Smooth muscle cell of the brain vasculature (primary cell): ENCODE measurements at regions not wholly inside any gene's neighbourhood (a gene's known extent, or its start where the extent isn't known, plus 50 kb on each side); places are given as distances from the start of the nearest gene placed in this dataset.

Experiments
- DNase-seq: peaks from one replicate; pipeline ENCODE4 v3.0.0-alpha.2; 2012; ENCODE audit warnings: low read depth, low spot score

DNA sequence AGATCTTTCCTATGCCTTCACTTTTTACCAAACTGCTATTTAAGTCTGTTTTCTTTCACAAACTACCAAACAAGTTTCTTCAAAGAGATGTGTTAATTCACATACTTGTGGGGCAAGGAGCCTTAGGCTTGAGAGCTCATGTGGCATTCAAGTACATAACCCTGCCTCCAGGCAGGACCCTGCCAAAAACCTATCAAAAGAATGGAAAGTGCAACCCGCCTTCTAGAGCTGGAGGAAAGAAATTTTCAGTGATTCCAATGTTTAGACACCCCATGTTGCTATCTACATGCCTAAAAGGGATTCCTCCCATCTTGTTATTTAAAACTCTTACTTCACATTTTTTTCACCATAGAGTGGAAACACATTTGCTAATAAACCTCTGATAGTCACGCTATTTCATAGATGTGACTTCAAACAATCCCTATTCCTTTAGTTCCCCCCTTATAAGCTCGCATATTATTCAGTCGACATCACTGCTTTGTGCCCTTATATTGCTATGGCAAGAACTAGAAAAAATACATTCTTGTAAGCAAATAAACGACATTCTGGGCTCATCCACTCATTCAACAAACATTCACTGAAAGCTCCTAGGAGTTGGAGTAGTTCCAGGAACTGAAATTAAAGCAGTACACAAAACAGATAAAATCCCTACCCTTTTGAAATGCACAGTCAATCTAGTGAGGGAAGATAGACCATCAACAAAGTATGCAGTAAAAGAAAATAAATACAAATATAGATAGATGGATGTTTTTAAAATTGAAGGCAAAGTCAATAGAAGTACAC is 518.1 kb downstream of the ELAVL2 start:
- no peak for DNase-seq

DNA sequence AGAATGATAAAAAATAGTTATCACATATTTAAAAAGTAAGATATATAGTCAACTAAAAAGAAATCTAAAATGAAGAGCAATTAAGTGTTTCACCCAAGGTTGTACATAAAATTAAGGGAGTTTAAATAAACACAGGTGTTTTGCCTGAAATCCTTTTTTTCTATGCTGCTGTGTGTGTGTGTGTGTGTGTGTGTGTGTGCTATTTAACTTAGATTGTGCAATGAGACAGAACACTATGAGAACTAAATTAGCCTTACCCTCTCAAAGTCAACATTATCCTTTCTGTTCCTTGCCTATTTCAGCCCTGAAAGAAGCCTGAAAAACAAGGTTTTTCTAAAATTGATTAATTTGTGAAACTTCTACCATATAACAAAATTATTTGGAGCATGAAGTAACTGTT is 516.2 kb downstream of the ELAVL2 start:
- DNase-seq = no peak

DNA sequence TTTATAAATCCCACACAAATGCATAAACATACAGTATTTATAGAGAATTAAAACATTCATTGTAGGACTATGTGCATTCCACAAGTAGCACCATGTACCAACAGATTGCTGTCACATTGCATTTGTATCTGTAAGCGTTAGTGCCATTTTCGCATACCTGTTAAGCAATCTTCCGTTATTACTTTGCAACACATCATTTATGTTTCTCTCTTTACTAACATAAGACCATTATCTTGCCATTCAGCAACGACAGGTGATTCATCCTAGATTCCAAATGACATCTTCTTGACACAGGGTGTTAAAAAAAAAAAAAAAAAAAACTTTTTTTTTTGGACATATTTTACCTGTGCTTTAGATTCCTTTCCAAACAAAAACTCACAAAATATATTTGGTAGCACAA is 511.8 kb downstream of the ELAVL2 start:
- no peak for DNase-seq

DNA sequence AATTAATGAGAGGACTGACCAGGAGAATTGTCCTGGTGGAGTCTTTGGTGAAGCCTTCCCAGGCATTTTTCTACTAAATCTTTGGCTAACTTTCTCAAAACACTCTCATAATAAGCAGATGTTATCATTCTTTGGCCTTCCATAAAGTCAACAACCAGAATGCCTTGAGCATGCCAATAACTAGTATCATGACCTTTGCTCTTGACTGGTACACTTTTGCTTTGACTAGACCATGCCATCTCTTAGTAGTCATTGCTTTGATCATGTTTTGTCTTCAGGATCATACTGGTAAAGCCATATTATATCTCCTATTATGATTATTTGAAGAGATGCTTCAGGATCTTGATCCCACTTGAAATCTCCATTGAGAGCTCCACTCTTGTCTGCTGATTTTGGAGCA is 506.9 kb downstream of the ELAVL2 start:
- no peak for DNase-seq

DNA sequence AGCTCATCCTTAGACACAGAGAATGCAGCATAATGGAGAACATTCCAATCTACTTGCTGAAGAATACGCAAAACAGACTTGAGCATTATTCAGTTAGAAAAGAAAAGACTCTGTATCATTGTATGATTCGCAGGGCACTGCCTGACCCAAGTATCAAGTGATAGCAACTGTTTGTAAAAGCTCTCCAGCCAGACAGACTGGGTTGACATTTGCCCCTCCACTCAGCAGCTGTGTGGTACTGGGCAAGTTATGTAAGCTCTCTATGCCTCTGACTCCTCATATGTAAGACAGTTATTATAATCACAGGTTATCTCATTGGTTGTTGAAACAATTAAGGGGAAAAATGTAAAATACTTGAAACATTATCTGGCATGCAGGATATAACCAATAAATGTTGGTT is 505.0 kb downstream of the ELAVL2 start:
- DNase-seq = no peak

DNA sequence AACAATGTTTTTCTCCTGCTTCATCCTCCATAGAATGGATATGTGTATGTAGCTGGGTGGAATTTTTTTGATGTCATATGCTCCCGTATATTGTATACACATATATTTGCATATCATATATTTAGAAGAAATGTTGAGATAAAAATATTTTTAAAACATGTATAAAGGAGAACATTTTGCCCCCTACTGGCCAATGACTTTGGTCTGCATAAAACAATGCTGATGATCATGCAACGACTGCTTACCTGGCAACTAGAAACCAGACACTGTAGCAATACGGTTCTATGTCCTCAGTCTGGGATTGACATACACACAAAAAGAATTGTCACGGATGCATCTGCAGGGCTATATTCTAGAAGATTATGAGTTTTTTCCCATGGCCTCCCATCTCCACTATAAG is 503.6 kb downstream of the ELAVL2 start:
- DNase-seq = no peak

DNA sequence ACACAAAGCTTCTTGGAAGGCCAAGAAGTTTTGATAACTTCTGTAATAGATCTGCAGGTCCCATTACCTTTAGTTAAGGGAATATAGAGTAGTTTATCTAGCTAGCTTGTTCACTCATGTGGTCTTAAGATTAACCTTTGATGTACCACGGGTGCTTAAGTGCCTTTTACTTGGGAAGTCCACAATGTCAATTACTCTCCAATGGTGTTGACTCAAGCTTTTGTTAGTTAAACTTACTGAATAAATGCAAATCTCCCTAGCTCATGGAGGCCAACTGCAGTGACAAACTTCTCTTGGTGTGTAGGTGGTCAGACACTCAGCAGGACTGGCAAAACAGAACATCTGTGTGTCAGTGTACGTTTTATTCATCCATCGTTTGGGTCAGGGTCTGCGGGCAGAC is 501.5 kb downstream of the ELAVL2 start:
- DNase-seq = no peak

DNA sequence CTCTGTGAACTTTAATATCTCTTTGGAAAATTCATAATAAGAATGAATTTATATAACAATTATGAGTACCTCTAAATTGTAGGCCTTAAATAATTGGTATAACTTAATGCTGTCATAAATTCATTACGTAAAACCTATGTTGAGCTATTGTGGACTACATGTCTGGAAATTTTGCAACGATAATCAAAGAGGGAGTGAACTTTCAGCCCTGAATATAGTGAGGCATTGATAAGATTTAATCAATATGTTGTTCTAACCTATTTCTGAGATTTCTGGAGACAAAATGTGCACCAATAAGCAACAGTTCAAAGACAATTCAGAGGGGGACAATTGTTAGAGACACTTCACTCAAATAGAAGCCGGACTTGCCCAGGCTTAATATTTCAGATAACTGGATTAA is 499.4 kb downstream of the ELAVL2 start:
- DNase-seq = no peak

DNA sequence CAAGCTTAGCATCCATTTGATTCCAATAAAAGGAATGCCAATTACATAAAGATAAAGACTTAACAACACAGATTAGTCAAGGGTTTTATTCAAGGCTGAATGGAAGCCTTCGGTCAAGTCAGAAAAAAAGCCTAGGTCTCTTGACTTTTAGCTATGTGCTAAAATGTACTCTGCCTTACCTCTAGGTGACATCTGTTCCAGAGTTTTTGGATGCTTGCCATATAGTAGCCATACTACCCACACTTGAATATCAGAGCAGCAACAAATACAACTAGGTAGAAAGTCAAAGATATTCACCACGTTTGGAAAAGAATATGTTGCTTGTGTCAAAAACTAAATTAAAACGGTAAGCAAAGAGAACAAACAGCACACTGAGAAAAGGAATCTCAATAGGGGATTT is 484.7 kb downstream of the ELAVL2 start:
- no peak for DNase-seq

DNA sequence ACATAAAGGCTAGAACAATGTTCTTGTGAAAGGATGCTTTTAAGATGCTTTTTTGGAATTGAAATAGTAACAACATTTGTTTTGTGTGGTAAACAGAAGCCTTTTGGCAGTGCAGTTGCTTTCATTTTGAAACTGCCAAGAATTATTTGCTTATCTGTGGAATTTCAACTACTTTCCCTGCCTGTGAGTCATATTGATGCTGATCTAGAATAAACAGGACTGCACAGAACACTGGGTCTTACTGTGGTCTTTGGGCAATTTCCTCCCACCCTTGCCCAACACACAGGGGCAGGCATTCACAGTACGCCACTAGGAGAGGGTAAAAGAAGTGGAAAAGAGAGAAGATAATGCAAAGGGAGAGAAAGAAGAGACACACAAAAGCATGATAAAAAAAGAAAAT is 483.7 kb downstream of the ELAVL2 start:
- DNase-seq = no peak

DNA sequence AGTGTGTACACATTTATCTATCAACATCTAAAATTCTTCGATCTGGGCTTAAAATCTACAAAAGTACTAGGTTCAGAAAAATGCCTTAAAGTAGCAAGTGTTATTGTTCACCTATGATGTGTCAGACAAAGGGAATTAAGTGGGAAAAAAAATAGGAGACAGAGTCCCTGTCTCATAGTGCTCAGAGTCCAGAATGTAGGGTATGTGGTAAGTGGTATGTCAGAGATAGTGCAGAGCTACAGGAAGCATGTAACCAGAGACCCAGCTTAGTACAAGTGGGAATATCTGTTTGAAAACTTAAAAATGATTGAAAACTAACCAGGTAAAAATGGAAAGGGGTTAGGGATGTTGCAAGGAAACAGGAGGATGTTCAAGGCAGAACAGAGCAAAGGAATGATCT is 482.8 kb downstream of the ELAVL2 start:
- no peak for DNase-seq

DNA sequence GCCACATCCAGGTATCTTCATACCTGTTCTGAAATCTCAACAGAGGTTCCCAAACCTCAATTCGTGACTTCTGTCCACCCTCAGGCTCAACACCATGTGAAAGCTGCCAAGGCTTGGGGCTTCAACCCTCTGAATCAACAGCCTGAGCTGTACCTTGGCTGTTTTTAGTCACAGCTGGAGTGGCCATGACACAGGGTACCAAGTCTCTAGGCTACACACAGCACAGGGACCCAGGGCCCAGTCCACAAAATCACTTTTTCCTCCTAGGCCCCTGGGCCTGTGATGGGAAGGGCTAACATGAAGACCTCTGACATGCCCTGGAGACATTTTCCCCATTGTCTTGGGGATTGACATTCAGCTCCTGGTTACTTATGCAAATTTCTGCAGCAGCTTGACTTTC is 464.9 kb downstream of the ELAVL2 start:
- DNase-seq = no peak

DNA sequence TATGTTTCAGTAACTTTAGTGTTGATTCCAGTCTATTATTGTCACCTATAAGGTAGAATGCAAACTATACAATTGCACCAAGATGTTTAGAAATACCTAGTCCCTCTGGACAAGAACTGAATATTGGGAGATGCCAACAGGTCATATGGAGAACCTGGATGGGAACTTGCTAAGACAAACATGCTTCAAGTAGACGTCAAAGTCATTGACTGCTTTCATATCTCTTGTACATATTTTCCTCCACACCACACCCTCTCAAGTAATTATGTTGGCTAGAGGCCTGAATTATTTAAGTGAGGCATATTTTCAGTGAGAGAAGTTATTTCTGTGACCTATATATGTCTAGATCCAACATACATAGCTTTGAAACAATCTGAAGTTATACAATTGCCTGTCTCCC is 453.3 kb downstream of the ELAVL2 start:
- DNase-seq = no peak

DNA sequence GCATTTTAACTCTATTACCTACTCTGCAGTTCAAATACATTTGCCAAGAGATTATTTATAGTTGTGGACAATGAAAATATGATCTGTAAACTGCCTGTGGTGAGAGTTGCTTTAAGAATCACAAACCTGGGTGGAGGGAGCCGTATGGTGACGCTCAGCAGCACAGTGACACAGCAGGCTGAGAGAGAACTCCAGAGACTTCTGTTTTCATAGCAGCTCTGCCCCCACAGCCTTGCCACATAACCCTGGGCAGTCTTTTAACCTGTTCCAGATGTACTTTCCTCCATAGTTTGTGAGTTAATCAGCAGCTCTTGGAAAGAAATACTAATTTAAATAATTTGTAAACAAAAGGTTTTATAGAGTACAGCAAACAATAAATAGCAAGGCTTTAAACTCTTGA is 450.5 kb downstream of the ELAVL2 start:
- DNase-seq = no peak

DNA sequence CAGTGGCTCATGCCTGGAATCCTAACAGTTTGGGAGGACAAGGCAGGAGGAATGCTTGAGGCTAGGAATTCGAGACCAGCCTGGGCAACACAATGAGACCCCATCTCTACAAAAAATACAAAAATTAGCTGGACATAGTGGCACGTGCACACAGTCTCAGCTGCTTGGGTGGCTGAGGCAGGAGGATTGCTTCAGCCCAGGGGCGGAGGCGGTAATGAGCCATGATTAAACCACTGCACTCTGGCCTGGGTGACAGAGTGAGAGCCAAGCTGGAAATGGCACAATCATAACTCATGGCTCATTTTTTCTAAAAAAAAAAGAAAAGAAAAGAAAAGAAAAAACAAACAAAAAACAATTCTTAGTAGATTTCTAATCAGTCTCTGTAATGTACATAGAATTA is 446.2 kb downstream of the ELAVL2 start:
- DNase-seq = no peak

DNA sequence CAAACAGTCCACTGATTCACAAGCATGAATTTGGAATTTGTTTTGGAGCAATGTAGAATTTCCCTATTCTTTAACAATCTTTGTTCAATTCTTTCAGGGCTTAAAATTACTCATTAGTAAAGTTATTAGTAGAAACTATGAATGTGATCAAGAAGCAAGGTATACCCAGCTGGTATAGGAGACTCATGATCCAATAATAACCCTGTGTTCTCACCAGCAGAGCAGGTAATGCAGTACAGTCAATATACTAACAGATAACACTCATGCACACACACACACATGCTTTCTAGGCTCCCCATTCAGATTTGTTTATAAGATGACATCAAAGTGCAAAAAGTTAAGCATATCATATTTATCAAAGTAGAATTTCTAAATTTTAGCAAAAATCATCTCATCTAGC is 445.2 kb downstream of the ELAVL2 start:
- no peak for DNase-seq

DNA sequence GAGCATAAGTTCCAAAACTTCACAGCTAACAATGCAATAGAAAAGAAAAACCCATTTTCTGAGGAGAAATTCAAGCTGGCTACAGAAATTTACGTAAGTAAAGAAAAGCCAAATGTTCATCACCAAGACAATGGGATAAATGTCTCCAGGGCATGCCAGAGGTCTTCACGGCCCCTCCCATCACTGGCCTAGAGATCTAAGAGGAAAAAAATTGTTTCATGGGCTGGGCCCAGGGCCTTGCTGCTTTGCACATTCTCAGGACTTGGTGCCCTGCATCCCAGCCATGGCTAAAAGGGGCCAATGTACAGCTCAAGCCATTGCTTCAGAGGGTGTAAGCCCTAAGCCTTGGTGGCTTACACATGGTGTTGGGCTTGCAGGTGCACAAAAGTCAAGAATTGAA is 443.6 kb downstream of the ELAVL2 start:
- DNase-seq = no peak

DNA sequence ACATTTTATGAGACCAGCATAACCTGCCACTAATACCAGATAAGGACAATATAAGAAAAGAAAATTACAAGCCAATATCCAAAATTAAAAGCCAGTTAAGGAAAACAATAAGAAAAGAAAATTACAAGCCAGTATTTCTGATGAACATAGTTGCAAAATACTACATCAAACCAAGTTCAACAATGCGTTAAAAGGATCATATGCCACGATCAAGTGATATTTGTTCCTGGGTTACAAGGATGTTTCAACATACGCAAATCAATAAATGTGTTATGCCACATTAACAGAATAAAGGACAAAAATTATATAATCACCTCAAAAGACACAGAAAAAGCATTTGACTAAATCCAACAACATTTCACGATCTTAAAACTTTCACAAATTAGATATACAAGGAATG is 431.9 kb downstream of the ELAVL2 start:
- DNase-seq = no peak

DNA sequence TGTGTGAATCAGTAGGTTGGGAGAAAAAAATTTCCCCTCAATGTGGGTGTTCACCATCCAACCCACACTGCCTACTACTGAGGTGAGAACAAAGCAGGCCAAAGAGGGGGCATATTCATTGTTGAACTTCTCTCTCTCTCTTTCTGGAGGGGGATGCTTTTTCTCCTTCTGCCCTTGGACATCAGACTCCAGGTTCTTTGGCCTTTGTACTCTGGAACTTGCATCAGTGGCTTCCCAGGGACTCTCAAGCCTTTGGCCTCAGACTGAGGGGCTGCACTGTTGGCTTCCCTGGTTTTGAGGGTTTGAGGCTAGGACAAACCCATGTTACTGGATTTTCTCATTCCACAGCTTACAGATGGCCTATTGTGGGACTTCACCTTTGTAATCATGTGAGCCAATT is 417.2 kb downstream of the ELAVL2 start:
- DNase-seq = no peak

DNA sequence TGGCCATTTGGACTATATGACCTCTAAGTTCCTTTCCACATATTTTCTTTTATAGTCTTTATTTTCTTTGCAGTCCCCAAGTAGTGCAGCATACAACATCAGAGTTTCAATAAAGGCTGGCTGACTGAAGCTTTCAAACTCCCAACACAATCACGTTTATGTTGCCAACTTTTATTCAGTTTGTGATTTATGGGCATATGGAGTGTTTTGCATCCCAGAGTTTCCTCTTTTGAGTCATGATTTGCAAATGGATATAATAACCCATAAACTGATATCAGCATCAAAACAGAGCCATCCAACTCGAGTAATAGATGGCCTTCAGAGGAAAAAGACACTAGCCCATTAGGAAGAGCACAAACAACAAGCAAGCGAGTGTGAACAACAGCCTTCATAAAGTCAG is 414.0 kb downstream of the ELAVL2 start:
- no peak for DNase-seq

DNA sequence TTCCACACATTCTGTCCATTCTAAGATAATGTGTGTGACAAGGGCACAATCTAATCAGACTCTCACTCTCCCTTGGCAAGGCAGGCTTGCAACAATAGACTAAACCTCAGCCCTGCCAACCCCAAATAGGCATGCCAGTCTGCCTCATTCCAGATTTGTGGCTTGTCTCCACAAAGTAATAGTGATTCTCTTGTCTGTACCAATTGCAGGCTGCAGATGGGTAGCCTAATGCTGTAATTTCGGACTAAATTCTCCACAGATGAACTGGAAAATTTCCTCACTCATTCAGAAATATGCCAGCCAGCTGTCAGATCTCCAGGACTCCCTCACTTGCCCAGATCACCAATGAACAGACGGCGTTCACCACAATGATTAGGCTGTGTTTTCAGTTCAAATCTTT is 413.6 kb downstream of the ELAVL2 start:
- no peak for DNase-seq

DNA sequence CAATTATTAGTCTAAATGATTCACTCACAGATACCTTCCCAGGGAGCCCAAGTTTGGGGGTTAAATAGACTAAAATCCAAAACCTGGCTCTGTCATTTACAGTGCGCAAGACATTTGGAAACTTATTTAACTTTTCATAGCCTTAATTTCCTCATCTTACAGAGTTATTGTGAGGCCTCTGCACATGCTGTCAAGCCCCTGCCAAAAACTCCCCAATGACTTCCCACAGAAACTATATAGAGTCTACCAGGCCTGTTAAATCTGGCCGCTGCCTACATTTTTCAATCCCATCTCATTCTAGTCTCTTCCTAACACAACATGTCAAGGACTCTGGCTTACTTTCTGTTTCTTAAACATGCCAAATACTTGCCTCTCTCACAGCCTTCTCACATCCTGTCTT is 412.5 kb downstream of the ELAVL2 start:
- no peak for DNase-seq

DNA sequence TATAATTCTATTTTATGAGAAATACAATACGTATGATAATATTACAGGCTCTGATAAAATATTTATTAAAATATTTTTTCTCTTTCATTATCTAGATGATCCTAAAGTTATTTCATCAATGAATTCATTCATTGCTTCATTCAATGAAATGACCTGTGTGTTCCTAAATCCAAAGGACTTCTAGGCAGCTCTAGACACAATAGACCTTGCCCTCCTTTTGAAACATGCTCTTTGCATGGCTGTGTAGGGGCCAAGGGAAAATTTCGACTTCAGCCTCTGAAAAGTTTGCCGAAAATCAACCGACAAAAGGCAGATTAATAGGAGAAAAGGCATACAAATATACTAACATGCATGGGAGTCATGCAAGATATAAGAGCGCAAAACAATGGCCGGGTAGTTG is 402.0 kb downstream of the ELAVL2 start:
- no peak for DNase-seq

DNA sequence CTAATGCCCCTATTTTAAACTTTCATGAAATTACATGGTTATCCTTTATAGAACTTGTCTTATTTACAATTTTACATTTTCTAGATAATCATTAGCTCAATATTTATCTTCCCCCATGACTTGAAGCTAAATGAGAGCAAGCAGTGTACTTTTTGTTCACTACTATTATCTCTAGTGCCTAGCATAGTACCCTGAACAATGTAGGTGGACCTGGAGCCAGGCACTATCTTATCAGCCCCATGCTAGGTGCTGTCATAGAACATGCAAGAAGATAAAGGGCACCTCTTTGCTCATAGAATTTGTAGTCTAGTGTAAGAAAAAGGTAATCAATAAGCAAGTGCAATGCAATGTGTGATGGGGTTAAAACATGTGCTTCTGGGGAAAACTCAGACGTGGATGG is 399.9 kb downstream of the ELAVL2 start:
- no peak for DNase-seq
